ENCODE measurements at regions not wholly inside any gene's neighbourhood (a gene's known extent, or its start where the extent isn't known, plus 50 kb on each side); places are given as distances from the start of the nearest gene placed in this dataset.
A peak's percentile ranks its signal among the peaks of the same experiment; 100 is the strongest.

GRCh38 chr2:220127311-220127710 lies 499.9 kb downstream of the SLC4A3 start:
- DNase-seq: no peak

GRCh38 chr2:220127876-220128275 lies 500.4 kb downstream of the SLC4A3 start:
- DNase-seq: no peak

GRCh38 chr2:220129391-220129790 lies 502.0 kb downstream of the SLC4A3 start:
- DNase-seq: no peak

GRCh38 chr2:220134756-220135534 lies 507.5 kb downstream of the SLC4A3 start:
- DNase-seq: no peak

GRCh38 chr2:220143336-220143735 lies 515.9 kb downstream of the SLC4A3 start:
- DNase-seq: no peak

- DNase-seq: no peak
Observed at GRCh38 chr2:220144411-220144810, 517.0 kb downstream of the SLC4A3 start.

GRCh38 chr2:220147161-220148038 lies 520.0 kb downstream of the SLC4A3 start:
- DNase-seq: no peak

- DNase-seq: no peak
Observed at GRCh38 chr2:220148471-220149248, 521.2 kb downstream of the SLC4A3 start.

- no peak for DNase-seq
Observed at GRCh38 chr2:220151341-220151740, 523.9 kb downstream of the SLC4A3 start.

GRCh38 chr2:220152281-220152935 lies 525.0 kb downstream of the SLC4A3 start:
- DNase-seq: no peak

- no peak for DNase-seq
Observed at GRCh38 chr2:220153118-220153517, 525.7 kb downstream of the SLC4A3 start.

- no peak for DNase-seq
Observed at GRCh38 chr2:220154304-220154703, 526.9 kb downstream of the SLC4A3 start.

- DNase-seq: no peak
Observed at GRCh38 chr2:220157312-220157711, 529.9 kb downstream of the SLC4A3 start.

GRCh38 chr2:220159738-220160137 lies 532.3 kb downstream of the SLC4A3 start:
- no peak for DNase-seq

- DNase-seq: no peak
Observed at GRCh38 chr2:220162320-220162719, 534.9 kb downstream of the SLC4A3 start.

GRCh38 chr2:220163486-220163885 lies 536.1 kb downstream of the SLC4A3 start:
- DNase-seq: no peak

- DNase-seq: no peak
Observed at GRCh38 chr2:220165401-220165800, 538.0 kb downstream of the SLC4A3 start.

- no peak for DNase-seq
Observed at GRCh38 chr2:220166616-220167015, 539.2 kb downstream of the SLC4A3 start.

GRCh38 chr2:220167956-220168355 lies 540.5 kb downstream of the SLC4A3 start:
- no peak for DNase-seq

GRCh38 chr2:220168891-220169546 lies 541.6 kb downstream of the SLC4A3 start:
- DNase-seq: peak; percentile 75

- no peak for DNase-seq
Observed at GRCh38 chr2:220174826-220175225, 547.4 kb downstream of the SLC4A3 start.

- DNase-seq: no peak
Observed at GRCh38 chr2:220175967-220176366, 548.5 kb downstream of the SLC4A3 start.

Data from hindlimb muscle (tissue), 1 donor.